Sigmoid colon (tissue), 4 donors: ENCODE measurements at regions not wholly inside any gene's neighbourhood (a gene's known extent, or its start where the extent isn't known, plus 50 kb on each side); places are given as distances from the start of the nearest gene placed in this dataset.

ENCODE experiments used
- CTCF ChIP-seq, 4 experiments: fragments of 450-650 bp in 3 of 4; fragments of 200-600 bp in 1 of 4; IDR thresholded peaks; one replicate each; pipeline ENCODE4 v1.5.1; 2016 to 2019; ENCODE audit warnings: antibody characterized with exemption in 4 of 4, mild to moderate bottlenecking in 3 of 4, moderate library complexity in 2 of 4
- EP300 ChIP-seq, 4 donors: sonication (generic); formaldehyde crosslinking; IDR thresholded peaks; one replicate each; pipeline ENCODE4 v1.6.1; 2017; ENCODE audit warnings: antibody characterized with exemption in 4 of 4
- POLR2A ChIP-seq, 2 donors: fragments of 450-650 bp; IDR thresholded peaks; one replicate each; pipeline ENCODE4 v1.6.1; 2016; ENCODE audit warnings: antibody characterized with exemption in 2 of 2, mild to moderate bottlenecking in 2 of 2, moderate library complexity in 2 of 2
- POLR2AphosphoS5 ChIP-seq, 4 donors: sonication (generic); formaldehyde crosslinking; IDR thresholded peaks; one replicate each; pipeline ENCODE4 v1.6.1; 2017; ENCODE audit warnings: antibody characterized with exemption in 4 of 4

- no peak for TF ChIP-seq POLR2A (IDR thresholded peaks at IDR 0.05)
- no peak for TF ChIP-seq CTCF (IDR thresholded peaks at IDR 0.05)
- no peak for TF ChIP-seq POLR2AphosphoS5 (IDR thresholded peaks at IDR 0.05)
- TF ChIP-seq EP300 (IDR thresholded peaks at IDR 0.05): no peak
These were observed 108.9 kb upstream of the ITGA4 start for GRCh38 chr2:181348107-181348837.
